Ovary (tissue), 7 donors: ENCODE measurements at regions not wholly inside any gene's neighbourhood (a gene's known extent, or its start where the extent isn't known, plus 50 kb on each side); places are given as distances from the start of the nearest gene placed in this dataset.

Experiments used
- DNase-seq, 5 donors: peaks; one replicate each; pipeline ENCODE4 v3.0.0-alpha.2; 2019 to 2020
- H3K27ac ChIP-seq, 2 donors: fragments of 200-600 bp; one replicate each; pipeline versions ENCODE4 v1.5.1 to v1.8.0; 2019 to 2022
- H3K27me3 ChIP-seq: fragments of 200-600 bp; one replicate; pipeline ENCODE4 v1.8.0; 2022
- H3K36me3 ChIP-seq: fragments of 200-600 bp; sonication (generic); one replicate; pipeline ENCODE4 v1.5.1; 2019
- H3K4me1 ChIP-seq: one replicate; pipeline ENCODE4 v1.8.1; 2013; ENCODE audit warnings: mild to moderate bottlenecking, moderate library complexity; ENCODE audit not compliant: insufficient read depth
- H3K4me3 ChIP-seq: fragments of 200-600 bp; sonication (generic); one replicate; pipeline ENCODE4 v1.5.1; 2017
- H3K9me3 ChIP-seq, 2 donors: fragments of 200-600 bp in 1 of 2; sonication (generic) in 1 of 2; one replicate each; pipeline versions ENCODE4 v1.5.1 to v1.8.1; 2013 to 2019; ENCODE audit warnings: mild to moderate bottlenecking in 1 of 2, moderate library complexity in 1 of 2
- CTCF ChIP-seq, 3 donors: fragments of 450-650 bp in 2 of 3; fragments of 200-600 bp in 1 of 3; IDR thresholded peaks; one replicate each; pipeline versions ENCODE4 v1.5.1 to v1.8.0; 2016 to 2022; ENCODE audit warnings: antibody characterized with exemption in 3 of 3, mild to moderate bottlenecking in 1 of 3
- EP300 ChIP-seq: sonication (generic); formaldehyde crosslinking; IDR thresholded peaks from one replicate; pipeline ENCODE4 v1.6.1; 2017; ENCODE audit warnings: antibody characterized with exemption
- POLR2A ChIP-seq: fragments of 450-650 bp; IDR thresholded peaks from one replicate; pipeline ENCODE4 v1.6.1; 2017; ENCODE audit warnings: antibody characterized with exemption, mild to moderate bottlenecking, moderate library complexity
- WGBS, 3 donors: extraction: QIAGEN DNeasy Blood & Tissue Kit in 1 of 3; methylation state at CpG; one replicate each; pipeline versions ENCODE4 v1.1.5 to v1.1.7; 2013 to 2017; 5-methylcytosine and 5-hydroxymethylcytosine counted together
- intact Hi-C, 4 donors: fragments of 100-400 bp; cut with DNase I; formaldehyde crosslinking; loops; one replicate each; pipeline versions ENCODE4 v1.11.0 to v1.15.1; 2022 to 2023
- donor health status: DM: no; HTN: no; CAD: no; lungs with moderate emphysema.
- donor health status: DM: no; HTN: no; CAD: no.
- donor health status: Bipolar disorder and iron deficiency.
- donor health status: DM: no; HTN: no; CAD: no.
- donor health status: DM: yes; HTN: yes; CAD: no.

- 79 to 86% (median 85%) methylated on average over 12 of the region's 12 CpGs for WGBS, 3 donors
- H3K4me3 ChIP-seq = no peak overlapping the region
- TF ChIP-seq EP300 (no peak), CTCF (IDR thresholded peaks at IDR 0.05) (no peak), POLR2A (no peak)
- intact Hi-C loops = no loop called here
- H3K9me3 ChIP-seq = no peaks in the 10 kb centered on the region
- DNase-seq = no peak
- H3K27me3 ChIP-seq = no peaks in the 10 kb centered on the region
- H3K27ac ChIP-seq = no peak overlapping the region
- H3K4me1 ChIP-seq = no peaks in the 10 kb centered on the region
- H3K36me3 ChIP-seq = no peaks in the 10 kb centered on the region
Observed at GRCh38 chr14:96638041-96638855, 136.1 kb downstream of the PAPOLA start.

- intact Hi-C loops = no loop called here
- TF ChIP-seq EP300 = no peak
- TF ChIP-seq POLR2A = no peak
- no peak for TF ChIP-seq CTCF (IDR thresholded peaks at IDR 0.05)
- no peak for DNase-seq
- H3K4me1 ChIP-seq = no peaks in the 10 kb centered on the region
- H3K36me3 ChIP-seq = no peaks in the 10 kb centered on the region
- H3K27ac ChIP-seq = no peak overlapping the region
- H3K27me3 ChIP-seq = no peaks in the 10 kb centered on the region
- no peaks in the 10 kb centered on the region for H3K9me3 ChIP-seq
- 82 to 87% (median 83%) methylated on average over 8 of the region's 8 CpGs for WGBS, 3 donors
- no peak overlapping the region for H3K4me3 ChIP-seq
Observed at GRCh38 chr14:96639550-96639949, 137.4 kb downstream of the PAPOLA start.

GRCh38 chr14:96648506-96649326 lies 146.5 kb downstream of the PAPOLA start:
- Histone ChIP-seq H3K27ac (no peak overlapping the region), H3K27me3 (no peaks in the 10 kb centered on the region), H3K4me3 (no peak overlapping the region), H3K4me1 (no peaks in the 10 kb centered on the region), H3K36me3 (no peaks in the 10 kb centered on the region), H3K9me3 (no peaks in the 10 kb centered on the region)
- TF ChIP-seq POLR2A = no peak
- no peak for TF ChIP-seq EP300
- TF ChIP-seq CTCF (IDR thresholded peaks at IDR 0.05) = no peak
- intact Hi-C loops = no loop called here
- 69 to 92% (median 87%) methylated on average over 4 to 5 of the region's 5 CpGs for WGBS, 3 donors
- no peak for DNase-seq

GRCh38 chr14:96649327-96649601 lies 147.1 kb downstream of the PAPOLA start:
- Histone ChIP-seq H3K4me1 (no peaks in the 10 kb centered on the region), H3K9me3 (no peaks in the 10 kb centered on the region), H3K27ac (no peak overlapping the region), H3K36me3 (no peaks in the 10 kb centered on the region), H3K27me3 (no peaks in the 10 kb centered on the region), H3K4me3 (no peak overlapping the region)
- TF ChIP-seq EP300 (no peak), CTCF (IDR thresholded peaks at IDR 0.05) (no peak), POLR2A (no peak)
- WGBS, 3 donors = 73 to 94% (median 75%) methylated on average over 2 of the region's 2 CpGs
- DNase-seq = no peak
- intact Hi-C loops = no loop called here
